ENCODE measurements at regions not wholly inside any gene's neighbourhood (a gene's known extent, or its start where the extent isn't known, plus 50 kb on each side); places are given as distances from the start of the nearest gene placed in this dataset.

DNA sequence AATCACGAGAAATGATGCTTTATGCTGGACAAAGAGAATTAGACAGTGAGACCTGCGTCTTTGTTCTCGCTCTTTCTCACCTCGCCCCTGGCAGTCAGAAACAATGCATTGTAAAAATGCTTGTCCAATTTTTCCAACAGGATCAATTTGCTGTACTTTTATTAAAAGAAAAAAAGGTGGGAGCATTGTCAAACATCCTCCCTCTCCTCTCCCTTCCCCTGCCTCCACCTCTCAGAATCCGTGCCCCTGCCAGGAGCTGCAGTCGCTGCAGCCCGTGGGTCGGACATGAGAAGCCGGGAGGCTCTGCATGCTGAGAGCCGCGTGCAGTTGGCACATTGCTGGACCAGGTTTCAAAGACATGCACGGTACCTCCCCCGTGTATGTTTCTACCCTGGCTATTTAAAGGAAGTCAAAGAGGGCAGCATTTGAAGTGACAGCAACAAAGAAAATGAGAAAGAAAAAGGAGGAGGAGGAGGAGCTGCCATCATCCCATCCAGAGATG is 161.0 kb upstream of the KAZN start:
- Histone ChIP-seq H3K4me3 (no peak overlapping the region), H3K36me3 (no peaks in the 10 kb centered on the region), H3K4me1 (no peaks in the 10 kb centered on the region), H3K9me3 (no peaks in the 10 kb centered on the region), H3K27me3 (no peaks in the 10 kb centered on the region), H3K27ac (no peak overlapping the region)
- ATAC-seq, result no peak
- DNase-seq, result no peak
- TF ChIP-seq, protein P1, sequence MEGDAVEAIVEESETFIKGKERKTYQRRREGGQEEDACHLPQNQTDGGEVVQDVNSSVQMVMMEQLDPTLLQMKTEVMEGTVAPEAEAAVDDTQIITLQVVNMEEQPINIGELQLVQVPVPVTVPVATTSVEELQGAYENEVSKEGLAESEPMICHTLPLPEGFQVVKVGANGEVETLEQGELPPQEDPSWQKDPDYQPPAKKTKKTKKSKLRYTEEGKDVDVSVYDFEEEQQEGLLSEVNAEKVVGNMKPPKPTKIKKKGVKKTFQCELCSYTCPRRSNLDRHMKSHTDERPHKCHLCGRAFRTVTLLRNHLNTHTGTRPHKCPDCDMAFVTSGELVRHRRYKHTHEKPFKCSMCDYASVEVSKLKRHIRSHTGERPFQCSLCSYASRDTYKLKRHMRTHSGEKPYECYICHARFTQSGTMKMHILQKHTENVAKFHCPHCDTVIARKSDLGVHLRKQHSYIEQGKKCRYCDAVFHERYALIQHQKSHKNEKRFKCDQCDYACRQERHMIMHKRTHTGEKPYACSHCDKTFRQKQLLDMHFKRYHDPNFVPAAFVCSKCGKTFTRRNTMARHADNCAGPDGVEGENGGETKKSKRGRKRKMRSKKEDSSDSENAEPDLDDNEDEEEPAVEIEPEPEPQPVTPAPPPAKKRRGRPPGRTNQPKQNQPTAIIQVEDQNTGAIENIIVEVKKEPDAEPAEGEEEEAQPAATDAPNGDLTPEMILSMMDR (IDR thresholded peaks at IDR 0.05), result no peak
- intact Hi-C loops (cut with DNase I), result no loop called here

DNA sequence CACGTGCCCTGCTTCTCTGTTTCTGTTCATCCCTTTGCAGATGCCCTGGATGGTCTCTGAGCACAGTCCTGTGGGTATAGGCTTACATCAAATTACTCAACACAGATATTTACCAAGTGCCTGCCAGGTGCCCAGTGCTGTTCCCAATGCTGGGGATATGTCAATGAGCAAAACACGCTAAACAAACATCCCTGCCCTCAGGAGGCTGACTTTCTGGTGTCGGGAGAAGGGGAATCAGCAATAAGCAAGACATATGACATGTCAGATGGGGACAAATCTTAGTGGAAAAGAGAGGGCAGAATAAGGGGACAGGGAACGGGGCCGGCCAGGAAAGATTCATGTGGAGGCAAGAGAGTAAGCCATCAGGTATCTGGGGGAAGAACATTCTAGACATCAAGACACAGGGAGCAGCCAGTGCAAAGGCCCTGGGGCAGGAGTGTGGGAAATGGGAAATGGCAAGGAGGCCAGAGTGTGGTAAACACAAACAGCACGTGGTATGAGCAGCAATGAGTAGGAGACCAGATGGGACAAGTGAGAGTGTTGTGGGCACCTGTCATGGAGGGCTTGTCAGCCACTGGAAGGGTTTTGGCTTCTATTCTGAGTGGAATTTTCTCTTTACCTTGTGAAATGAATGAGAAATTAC is 160.2 kb upstream of the KAZN start:
- H3K9me3 ChIP-seq, result no peaks in the 10 kb centered on the region
- peaks cover 0 to 2% of the 10 kb centered on the region in 2 donors for H3K27me3 ChIP-seq
- TF ChIP-seq, protein P1 (IDR thresholded peaks at IDR 0.05), result no peak
- DNase-seq (no peak), ATAC-seq (no peak)
- intact Hi-C loops (cut with DNase I), result no loop called here
- no peak overlapping the region for H3K27ac ChIP-seq
- no peaks in the 10 kb centered on the region for H3K4me1 ChIP-seq
- H3K4me3 ChIP-seq, result no peak overlapping the region
- no peaks in the 10 kb centered on the region for H3K36me3 ChIP-seq

DNA sequence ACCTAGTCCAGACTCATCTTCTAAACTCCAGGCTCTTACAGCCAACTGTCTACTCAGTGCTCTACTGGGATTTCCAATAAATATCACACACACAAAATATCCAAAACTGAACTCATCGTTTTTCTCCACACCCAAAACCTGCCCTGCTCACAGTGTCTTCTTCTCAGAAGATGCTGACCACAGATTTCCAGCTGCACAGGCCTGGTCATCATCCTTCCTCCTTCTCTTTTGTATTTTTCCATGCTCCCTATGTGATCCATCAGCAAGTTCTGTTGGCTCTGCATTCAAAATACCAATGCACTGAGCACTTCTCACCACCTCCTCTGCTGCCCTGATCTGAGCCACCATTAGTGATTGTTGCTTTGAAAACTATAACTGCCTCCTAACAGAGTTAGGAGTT is 159.5 kb upstream of the KAZN start:
- TF ChIP-seq, protein P1 (IDR thresholded peaks at IDR 0.05), result no peak
- no peaks in the 10 kb centered on the region for H3K4me1 ChIP-seq
- H3K9me3 ChIP-seq, result no peaks in the 10 kb centered on the region
- DNase-seq (no peak), ATAC-seq (no peak)
- no peak overlapping the region for H3K27ac ChIP-seq
- intact Hi-C loops (cut with DNase I), result no loop called here
- H3K27me3 ChIP-seq, result peaks cover 0 to 6% of the 10 kb centered on the region in 2 donors
- H3K36me3 ChIP-seq, result no peaks in the 10 kb centered on the region
- no peak overlapping the region for H3K4me3 ChIP-seq

DNA sequence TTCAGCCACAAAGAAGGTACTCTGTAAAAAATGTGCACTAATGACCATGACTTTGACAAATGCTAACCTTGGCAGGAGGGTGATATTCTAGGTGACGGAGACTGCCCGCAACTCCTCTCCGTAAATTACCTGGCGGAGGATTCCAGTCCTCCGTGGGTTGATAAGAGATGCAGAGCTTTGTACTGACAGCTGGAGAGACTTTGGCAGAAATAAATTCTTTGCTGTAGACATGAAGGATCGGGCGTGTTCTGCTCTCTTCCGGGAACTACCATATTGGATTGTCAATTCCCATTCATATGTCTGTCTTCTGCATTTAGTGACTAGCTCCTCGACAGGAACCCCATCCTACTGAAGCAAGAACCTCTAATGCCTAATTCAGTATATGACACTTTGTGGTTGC is 158.3 kb upstream of the KAZN start:
- H3K36me3 ChIP-seq, result no peaks in the 10 kb centered on the region
- no peaks in the 10 kb centered on the region for H3K9me3 ChIP-seq
- H3K4me3 ChIP-seq, result no peak overlapping the region
- intact Hi-C loops (cut with DNase I), result no loop called here
- ATAC-seq (no peak), DNase-seq (no peak)
- peaks cover 0 to 6% of the 10 kb centered on the region in 2 donors for H3K27me3 ChIP-seq
- TF ChIP-seq, protein P1 (IDR thresholded peaks at IDR 0.05), result no peak
- H3K4me1 ChIP-seq, result no peaks in the 10 kb centered on the region
- H3K27ac ChIP-seq, result no peak overlapping the region

DNA sequence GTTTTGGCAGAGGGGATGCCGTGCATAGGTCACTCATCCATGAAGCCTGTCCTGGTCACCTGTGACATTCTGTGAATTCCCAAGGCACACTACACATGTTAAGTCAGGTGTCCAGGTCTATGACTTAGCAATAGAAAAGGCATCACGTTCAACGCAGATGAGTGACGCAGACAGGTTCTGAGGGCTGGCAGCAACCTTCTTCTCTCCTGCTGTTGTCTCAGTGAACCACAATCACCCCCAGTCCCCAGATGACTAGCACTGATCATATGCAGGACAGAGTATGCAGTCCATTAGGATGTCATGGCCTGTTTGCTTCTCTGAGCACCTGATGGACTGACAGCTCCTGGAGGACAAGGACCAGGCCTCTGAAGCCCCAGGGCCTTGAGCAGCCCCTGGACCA is 157.8 kb upstream of the KAZN start:
- no peak overlapping the region for H3K4me3 ChIP-seq

More for the DNA sequence above, 157.8 kb upstream of the KAZN start:
- H3K36me3 ChIP-seq, result no peaks in the 10 kb centered on the region
- no peak overlapping the region for H3K27ac ChIP-seq
- no peak for ATAC-seq
- H3K27me3 ChIP-seq, result peaks cover 0 to 6% of the 10 kb centered on the region in 2 donors
- intact Hi-C loops (cut with DNase I), result no loop called here
- TF ChIP-seq, protein P1 (IDR thresholded peaks at IDR 0.05), result no peak
- H3K9me3 ChIP-seq, result no peaks in the 10 kb centered on the region
- no peaks in the 10 kb centered on the region for H3K4me1 ChIP-seq
- no peak for DNase-seq
